Testis (tissue), 2 donors: ENCODE measurements at regions not wholly inside any gene's neighbourhood (a gene's known extent, or its start where the extent isn't known, plus 50 kb on each side); places are given as distances from the start of the nearest gene placed in this dataset.
A peak's percentile ranks its signal among the peaks of the same experiment; 100 is the strongest.

Experiments used
- DNase-seq: peaks from one replicate; pipeline ENCODE4 v3.0.0-alpha.2; 2019
- H3K27ac ChIP-seq, 2 donors: fragments of 200-600 bp; sonication (generic); one replicate each; pipeline ENCODE4 v1.5.1; 2019
- H3K27me3 ChIP-seq: fragments of 200-600 bp; sonication (generic); one replicate; pipeline ENCODE4 v1.5.1; 2019
- H3K36me3 ChIP-seq: fragments of 200-600 bp; sonication (generic); one replicate; pipeline ENCODE4 v1.5.1; 2017; ENCODE audit warnings: low read depth; ENCODE audit errors: missing control alignments
- H3K4me1 ChIP-seq: fragments of 200-600 bp; sonication (generic); one replicate; pipeline ENCODE4 v1.5.1; 2019
- H3K4me3 ChIP-seq, 2 donors: fragments of 200-600 bp; sonication (generic); one replicate each; pipeline ENCODE4 v1.5.1; 2017 to 2019
- H3K9me3 ChIP-seq: fragments of 200-600 bp; sonication (generic); one replicate; pipeline ENCODE4 v1.5.1; 2017
- CTCF ChIP-seq, 3 experiments: fragments of 450-650 bp in 2 of 3; fragments of 200-600 bp in 1 of 3; sonication (generic) in 1 of 3; IDR thresholded peaks; one replicate each; pipeline ENCODE4 v1.5.1; 2016 to 2019; ENCODE audit warnings: antibody characterized with exemption in 3 of 3, mild to moderate bottlenecking in 2 of 3, moderate library complexity in 1 of 3
- POLR2A ChIP-seq: fragments of 450-650 bp; IDR thresholded peaks from one replicate; pipeline ENCODE4 v1.6.1; 2017; ENCODE audit warnings: antibody characterized with exemption, mild to moderate bottlenecking, moderate library complexity
- WGBS, 2 donors: methylation state at CpG; one replicate each; pipeline ENCODE4 v1.1.5; 2018; 5-methylcytosine and 5-hydroxymethylcytosine counted together
- intact Hi-C: fragments of 100-400 bp; cut with DNase I; formaldehyde crosslinking; loops from one replicate; pipeline ENCODE4 v1.15.1; 2023; ENCODE audit warnings: low total_unique reads

GRCh38 chr6:11391934-11392777 is 145.4 kb upstream of the TMEM170B start:
- Histone ChIP-seq H3K27ac (no peak overlapping the region), H3K4me1 (no peaks in the 10 kb centered on the region), H3K36me3 (no peaks in the 10 kb centered on the region), H3K4me3 (no peak overlapping the region), H3K9me3 (no peaks in the 10 kb centered on the region), H3K27me3 (no peaks in the 10 kb centered on the region)
- no peak for DNase-seq
- 91 to 95% methylated on average over 5 of the region's 5 CpGs for WGBS, 2 donors
- TF ChIP-seq CTCF (IDR thresholded peaks at IDR 0.05) (no peak), POLR2A (no peak)
- intact Hi-C loops = no loop called here

DNA sequence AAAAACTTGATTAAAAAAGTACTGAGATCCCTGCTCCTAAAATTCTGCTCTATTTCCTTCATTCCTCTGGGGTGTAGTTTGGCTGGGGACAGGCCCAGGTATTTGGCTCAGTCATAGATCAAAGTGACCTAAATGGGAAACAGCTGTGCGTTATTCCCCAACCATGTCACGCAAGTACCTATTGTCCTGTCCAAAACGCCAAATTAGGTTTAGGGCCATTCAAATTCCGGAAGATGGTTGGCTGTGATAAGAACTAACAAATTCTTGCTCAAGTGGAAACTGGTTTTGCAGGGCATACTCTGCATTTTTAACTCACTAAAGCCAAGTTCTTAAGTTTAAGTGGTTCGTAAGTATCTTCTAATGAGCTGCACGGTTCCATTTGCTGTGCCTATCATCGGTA is 147.6 kb upstream of the TMEM170B start:
- Histone ChIP-seq H3K9me3 (no peaks in the 10 kb centered on the region), H3K27ac (no peak overlapping the region), H3K27me3 (no peaks in the 10 kb centered on the region), H3K36me3 (no peaks in the 10 kb centered on the region), H3K4me1 (no peaks in the 10 kb centered on the region), H3K4me3 (no peak overlapping the region)
- WGBS, 2 donors = 78 to 81% methylated on average over 7 of the region's 7 CpGs
- intact Hi-C loops = no loop called here
- no peak for DNase-seq
- TF ChIP-seq POLR2A = no peak
- TF ChIP-seq CTCF (IDR thresholded peaks at IDR 0.05) = no peak

- TF ChIP-seq CTCF (IDR thresholded peaks at IDR 0.05) (no peak), POLR2A (no peak)
- Histone ChIP-seq H3K4me3 (no peak overlapping the region), H3K27me3 (no peaks in the 10 kb centered on the region), H3K9me3 (no peaks in the 10 kb centered on the region), H3K4me1 (no peaks in the 10 kb centered on the region), H3K36me3 (no peaks in the 10 kb centered on the region), H3K27ac (peak overlapping the region in 1 of 2 donors; percentile 62)
- intact Hi-C loops = no loop called here
- DNase-seq = no peak
- WGBS, 2 donors = 90 to 92% methylated on average over 5 of the region's 5 CpGs
These were observed 148.3 kb upstream of the TMEM170B start for GRCh38 chr6:11388983-11389944.

DNA sequence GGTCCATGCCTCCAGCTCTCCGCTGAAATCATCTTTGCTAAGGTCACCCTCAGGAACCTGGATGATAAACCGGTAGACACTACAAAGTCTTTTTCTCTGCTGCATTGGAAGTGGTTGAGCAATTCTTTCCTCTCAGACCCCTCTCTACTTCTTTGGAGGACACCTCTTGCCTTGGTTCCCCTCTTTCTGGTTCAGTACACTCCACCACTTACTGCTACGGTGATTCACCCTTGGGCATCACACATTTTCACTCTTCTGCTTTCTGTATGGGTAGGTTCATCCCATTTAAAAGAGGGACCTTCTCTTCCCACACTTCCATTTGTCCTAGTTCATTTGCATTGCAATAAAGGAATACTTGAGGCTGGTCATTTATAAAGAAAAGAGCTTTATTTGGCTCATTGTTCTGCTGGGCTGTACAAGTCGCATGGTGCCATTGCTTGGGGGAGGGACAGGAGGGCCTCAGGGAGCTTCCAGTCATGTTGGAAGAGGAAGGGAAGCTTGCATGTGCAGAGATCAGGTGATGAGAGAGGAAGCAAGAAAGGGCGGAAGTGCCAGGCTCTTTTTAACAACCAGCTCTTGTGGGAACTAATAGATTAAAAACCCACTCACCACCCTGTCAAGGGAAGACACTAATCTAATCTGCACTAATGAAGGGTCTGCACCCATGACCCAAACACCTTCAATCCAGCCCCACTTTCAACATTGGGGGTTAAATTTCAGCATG is 149.7 kb upstream of the TMEM170B start:
- Histone ChIP-seq H3K27me3 (no peaks in the 10 kb centered on the region), H3K36me3 (no peaks in the 10 kb centered on the region), H3K27ac (no peak overlapping the region), H3K4me1 (no peaks in the 10 kb centered on the region), H3K4me3 (no peak overlapping the region), H3K9me3 (no peaks in the 10 kb centered on the region)
- no peak for DNase-seq
- intact Hi-C loops = no loop called here
- TF ChIP-seq CTCF (IDR thresholded peaks at IDR 0.05) (no peak), POLR2A (no peak)
- 94 to 95% methylated on average over 5 of the region's 5 CpGs for WGBS, 2 donors
